ENCODE measurements at regions not wholly inside any gene's neighbourhood (a gene's known extent, or its start where the extent isn't known, plus 50 kb on each side); places are given as distances from the start of the nearest gene placed in this dataset.

- no peak for DNase-seq (ENCODE audit: low read depth)
- TF ChIP-seq, protein P1, sequence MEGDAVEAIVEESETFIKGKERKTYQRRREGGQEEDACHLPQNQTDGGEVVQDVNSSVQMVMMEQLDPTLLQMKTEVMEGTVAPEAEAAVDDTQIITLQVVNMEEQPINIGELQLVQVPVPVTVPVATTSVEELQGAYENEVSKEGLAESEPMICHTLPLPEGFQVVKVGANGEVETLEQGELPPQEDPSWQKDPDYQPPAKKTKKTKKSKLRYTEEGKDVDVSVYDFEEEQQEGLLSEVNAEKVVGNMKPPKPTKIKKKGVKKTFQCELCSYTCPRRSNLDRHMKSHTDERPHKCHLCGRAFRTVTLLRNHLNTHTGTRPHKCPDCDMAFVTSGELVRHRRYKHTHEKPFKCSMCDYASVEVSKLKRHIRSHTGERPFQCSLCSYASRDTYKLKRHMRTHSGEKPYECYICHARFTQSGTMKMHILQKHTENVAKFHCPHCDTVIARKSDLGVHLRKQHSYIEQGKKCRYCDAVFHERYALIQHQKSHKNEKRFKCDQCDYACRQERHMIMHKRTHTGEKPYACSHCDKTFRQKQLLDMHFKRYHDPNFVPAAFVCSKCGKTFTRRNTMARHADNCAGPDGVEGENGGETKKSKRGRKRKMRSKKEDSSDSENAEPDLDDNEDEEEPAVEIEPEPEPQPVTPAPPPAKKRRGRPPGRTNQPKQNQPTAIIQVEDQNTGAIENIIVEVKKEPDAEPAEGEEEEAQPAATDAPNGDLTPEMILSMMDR (IDR thresholded peaks at IDR 0.05; ENCODE audit: insufficient read depth, low read depth, low read length, missing control alignments) = no peak
These were observed 74.4 kb downstream of the SLITRK6 start for GRCh38 chr13:85724546-85725432.

DNA sequence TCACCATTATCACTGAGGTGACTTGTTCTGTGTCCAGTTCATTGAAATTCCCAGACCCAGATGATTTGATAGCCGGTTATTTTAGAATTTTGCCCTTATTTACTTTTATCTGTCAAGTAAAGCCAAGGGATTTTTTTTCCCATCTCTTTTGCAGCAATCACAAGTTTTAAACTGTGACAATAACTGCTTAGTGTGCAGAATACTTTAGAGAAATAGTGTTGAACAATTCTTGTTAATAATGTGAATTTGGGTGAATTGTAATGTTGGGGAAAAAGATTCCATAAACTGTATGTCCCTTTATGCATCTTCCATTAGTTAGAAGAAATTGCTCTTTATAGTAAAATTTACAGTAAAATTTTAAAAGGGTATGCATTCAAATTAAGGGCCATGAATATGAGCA lies 79.5 kb downstream of the SLITRK6 start:
- no peak overlapping the region for H3K4me3 ChIP-seq (ENCODE audit: low read depth, low read length)
- DNase-seq (ENCODE audit: low read depth) = no peak
- TF ChIP-seq, protein P1 (IDR thresholded peaks at IDR 0.05; ENCODE audit: insufficient read depth, low read depth, low read length, missing control alignments) = no peak

More at GRCh38 chr13:85724546-85725432, 74.4 kb downstream of the SLITRK6 start:
- H3K4me3 ChIP-seq (ENCODE audit: low read depth, low read length) = no peak overlapping the region

GRCh38 chr13:85717921-85718320 lies 81.3 kb downstream of the SLITRK6 start:
- TF ChIP-seq, protein P1 (IDR thresholded peaks at IDR 0.05; ENCODE audit: insufficient read depth, low read depth, low read length, missing control alignments) = no peak
- DNase-seq (ENCODE audit: low read depth) = no peak
- no peak overlapping the region for H3K4me3 ChIP-seq (ENCODE audit: low read depth, low read length)

DNA sequence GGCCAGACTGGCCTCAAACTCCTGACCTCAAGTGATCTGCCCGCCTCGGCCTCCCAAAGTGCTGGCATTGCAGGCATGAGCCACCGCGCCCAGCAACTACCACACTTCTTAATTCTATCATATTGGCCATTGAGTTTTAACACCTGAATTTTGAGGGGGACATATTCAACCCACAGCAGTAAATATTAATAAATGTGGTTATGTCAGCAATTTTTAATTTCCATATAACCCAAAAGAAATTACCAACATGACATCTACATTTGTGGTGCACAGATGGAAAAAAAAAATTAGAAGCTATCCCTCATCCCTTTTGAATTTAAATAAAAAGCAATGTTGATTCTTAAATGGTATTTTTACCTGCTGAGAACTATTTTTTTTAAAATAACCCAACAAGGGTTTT lies 88.7 kb downstream of the SLITRK6 start:
- DNase-seq (ENCODE audit: low read depth) = no peak
- TF ChIP-seq, protein P1 (IDR thresholded peaks at IDR 0.05; ENCODE audit: insufficient read depth, low read depth, low read length, missing control alignments) = no peak
- no peak overlapping the region for H3K4me3 ChIP-seq (ENCODE audit: low read depth, low read length)

GRCh38 chr13:85709721-85710120 lies 89.5 kb downstream of the SLITRK6 start:
- no peak for DNase-seq (ENCODE audit: low read depth)
- H3K4me3 ChIP-seq (ENCODE audit: low read depth, low read length) = no peak overlapping the region
- TF ChIP-seq, protein P1 (IDR thresholded peaks at IDR 0.05; ENCODE audit: insufficient read depth, low read depth, low read length, missing control alignments) = no peak

DNA sequence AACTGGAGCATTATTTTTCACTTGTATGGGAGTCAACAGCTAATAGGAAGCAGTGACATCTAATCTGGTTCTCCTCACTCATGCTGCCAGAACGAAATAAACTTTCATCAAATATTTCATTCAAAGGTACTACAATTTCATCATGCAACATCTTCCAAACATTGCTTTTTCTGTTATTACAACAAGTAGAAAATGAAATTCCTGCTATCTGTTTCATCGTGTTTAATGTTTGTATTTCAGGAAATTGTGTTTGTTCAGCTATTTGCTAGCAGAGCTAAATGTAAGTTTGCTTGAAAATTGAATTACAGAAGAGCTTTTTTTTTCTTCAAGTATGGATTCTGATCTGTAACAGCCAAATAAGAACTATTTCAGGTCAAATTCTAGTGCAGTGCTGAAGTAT lies 90.1 kb downstream of the SLITRK6 start:
- H3K4me3 ChIP-seq (ENCODE audit: low read depth, low read length) = no peak overlapping the region

More for the DNA sequence above, 90.1 kb downstream of the SLITRK6 start:
- TF ChIP-seq, protein P1 (IDR thresholded peaks at IDR 0.05; ENCODE audit: insufficient read depth, low read depth, low read length, missing control alignments) = no peak
- DNase-seq (ENCODE audit: low read depth) = no peak

Measured in GM12865 (cell line).